Right forelimb (tissue), 1 donor: ENCODE measurements at regions not wholly inside any gene's neighbourhood (a gene's known extent, or its start where the extent isn't known, plus 50 kb on each side); places are given as distances from the start of the nearest gene placed in this dataset.
"Not testable (repeated sequence)": the region's sequence is repeated elsewhere in the genome, so short reads cannot be mapped to it uniquely, and the experiment has no call there.

ENCODE experiments used
- DNase-seq: peaks from one replicate; pipeline ENCODE4 v3.0.0-alpha.2; 2018

DNA sequence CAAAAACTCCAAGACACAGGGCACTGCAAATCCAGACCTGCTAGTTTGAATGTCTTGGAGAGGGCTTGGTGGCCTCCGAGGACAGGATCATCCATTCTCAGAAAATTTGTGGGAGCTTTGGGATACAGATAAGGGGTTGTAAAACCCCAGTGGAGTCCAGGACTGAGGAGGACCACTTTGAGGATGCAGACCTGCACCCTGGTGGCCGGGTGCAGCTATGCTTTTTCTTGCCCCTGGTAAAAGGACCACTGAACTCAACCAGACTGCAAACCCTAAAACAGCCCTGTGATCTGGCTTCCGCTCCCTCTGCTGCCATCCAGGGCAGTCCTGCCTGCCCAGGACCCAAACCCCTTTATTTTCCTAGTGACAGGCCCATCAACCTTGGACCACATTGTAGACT, 169.5 kb upstream of the DAAM1 start:
- DNase-seq = no peak

DNA sequence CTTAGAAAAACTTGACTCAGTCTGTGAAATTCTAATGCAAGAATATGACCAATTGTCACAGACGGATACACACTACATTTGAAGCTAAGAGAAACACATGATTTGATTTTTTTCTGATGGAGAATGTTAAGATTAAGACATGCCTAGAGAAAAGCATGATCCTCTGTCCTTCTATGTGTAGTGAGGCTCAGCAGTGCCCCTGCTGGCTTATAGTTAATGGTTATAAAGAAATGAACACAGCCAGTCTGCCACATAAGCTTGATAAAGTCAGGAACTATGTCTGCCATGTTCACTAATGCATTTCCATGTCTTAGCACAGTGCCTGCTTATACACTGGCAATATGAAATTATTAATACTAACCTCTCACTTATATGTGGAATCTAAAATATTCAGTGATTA, 168.1 kb upstream of the DAAM1 start:
- DNase-seq = no peak

DNA sequence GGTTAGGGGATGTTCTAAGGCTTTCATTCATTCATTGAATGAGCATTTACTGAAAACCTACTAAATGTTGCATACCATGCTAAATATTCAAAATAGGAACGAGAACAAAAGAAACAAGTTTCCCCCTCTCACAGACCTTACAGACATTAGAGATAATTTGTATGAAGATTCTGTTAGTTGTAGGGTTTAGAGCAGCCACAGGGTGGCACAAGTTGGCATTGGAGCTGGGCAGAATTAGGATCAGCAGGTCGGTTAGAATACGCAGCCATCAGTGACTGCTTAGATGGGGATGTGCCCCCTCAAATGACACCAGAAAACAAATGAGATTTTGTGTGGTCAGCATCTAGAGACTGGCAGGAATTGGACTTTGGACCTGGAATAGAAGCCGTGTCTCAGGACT, 166.3 kb upstream of the DAAM1 start:
- no peak for DNase-seq

DNA sequence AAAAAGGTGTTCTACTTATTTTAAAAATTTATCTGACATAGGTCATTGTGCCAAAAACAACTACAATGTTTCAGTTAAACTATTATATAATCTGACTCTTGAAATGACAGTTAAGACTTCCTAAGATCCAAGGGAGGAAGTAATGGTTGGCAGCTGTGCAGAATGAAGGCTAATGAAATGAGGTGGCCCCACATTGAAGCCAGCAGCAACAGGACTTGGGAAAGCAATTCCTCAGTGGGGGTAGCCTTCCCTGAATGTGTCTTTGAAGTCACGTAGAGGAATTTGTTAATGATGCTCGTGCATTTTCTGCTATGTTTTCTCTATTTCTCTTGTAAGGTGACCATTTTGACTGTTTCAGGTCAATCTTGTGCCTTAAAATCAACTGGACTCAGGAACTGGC, 162.4 kb upstream of the DAAM1 start:
- no peak for DNase-seq

DNA sequence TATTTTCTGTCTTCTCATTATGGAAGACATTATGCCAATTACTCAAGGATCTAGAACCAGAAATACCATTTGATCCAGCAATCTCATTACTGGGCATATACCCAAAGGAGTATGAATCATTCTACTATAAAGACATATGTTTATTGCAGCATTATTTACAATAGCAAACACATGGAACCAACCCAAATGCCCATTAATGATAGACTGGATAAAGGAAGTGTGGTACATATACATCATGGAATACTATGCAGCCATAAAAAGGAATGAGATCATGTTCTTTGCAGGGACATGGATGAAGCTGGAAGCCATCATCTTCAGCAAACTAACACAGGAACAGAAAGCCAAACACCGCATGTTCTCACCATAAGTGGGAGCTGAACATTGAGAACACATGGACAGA, 161.8 kb upstream of the DAAM1 start:
- DNase-seq = not testable (repeated sequence)

DNA sequence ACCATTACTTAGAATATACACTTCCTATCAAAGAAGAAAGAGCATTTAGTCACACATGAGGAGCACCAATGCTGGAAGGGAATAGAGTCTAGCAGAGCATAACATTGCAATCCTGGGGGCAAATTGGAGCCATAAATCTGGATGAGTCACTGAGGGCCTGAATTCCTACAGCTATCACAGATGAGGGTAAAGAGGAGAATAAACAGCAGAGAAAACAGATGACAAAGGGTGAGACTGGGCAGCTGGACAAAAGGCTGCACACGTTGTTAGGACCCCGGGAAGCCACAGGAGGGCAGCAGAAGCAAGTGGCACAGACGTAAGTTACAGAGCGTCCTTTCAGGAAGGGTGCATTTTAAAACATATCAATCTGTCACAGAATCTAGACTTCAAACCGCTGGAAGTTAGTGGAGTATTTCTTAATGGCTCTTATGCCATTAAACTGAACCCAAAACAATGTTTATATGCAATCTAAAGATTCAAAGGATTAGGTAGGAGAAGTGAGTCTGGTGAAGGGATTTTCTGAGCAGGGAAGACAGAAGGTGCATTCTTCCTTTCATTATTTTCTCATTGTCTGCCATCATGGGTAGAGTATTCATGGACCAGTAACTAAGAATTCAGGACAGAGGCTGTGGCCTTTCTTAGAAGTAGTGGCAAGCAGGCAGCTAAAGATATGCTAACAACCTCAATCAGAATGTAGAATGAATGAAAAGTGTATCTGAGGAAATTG, 159.8 kb upstream of the DAAM1 start:
- peak; percentile 74 for DNase-seq

DNA sequence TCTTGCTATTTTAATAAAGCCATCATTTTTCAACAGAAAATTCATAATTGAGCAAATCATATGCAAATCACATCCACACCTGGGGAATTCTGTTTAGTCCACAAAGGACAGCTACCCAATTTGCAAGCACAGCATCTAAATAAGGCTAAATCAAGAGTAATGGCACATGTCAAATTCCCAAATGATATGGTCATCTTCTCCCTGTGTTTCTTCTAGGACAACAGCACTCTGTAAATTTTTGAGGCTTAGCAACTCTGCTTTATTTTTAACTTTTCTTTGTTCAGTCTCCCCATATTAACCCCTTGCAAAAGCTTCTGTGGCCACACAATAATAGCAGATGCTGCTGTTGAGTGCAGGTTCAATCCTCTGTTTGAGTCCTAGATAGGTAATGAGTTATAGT, 155.6 kb upstream of the DAAM1 start:
- DNase-seq = no peak

DNA sequence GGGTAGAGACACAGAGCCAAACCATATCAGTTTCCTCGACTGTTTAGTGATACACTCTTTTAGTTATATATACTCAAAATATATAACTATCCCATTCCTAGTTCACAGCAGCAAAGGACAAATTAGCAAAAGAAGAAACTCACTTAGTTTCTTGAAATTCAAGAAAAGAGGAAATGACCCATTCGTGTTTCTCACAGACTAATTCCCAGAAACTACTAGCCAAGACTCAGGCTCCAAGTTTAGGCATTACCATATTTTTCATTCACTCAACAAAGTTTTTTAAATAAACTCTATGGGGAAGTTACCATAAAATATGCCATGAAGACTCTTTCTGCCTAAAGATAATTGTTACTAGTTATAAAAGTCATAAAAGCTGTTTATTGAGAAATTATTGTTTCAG, 152.3 kb upstream of the DAAM1 start:
- no peak for DNase-seq

DNA sequence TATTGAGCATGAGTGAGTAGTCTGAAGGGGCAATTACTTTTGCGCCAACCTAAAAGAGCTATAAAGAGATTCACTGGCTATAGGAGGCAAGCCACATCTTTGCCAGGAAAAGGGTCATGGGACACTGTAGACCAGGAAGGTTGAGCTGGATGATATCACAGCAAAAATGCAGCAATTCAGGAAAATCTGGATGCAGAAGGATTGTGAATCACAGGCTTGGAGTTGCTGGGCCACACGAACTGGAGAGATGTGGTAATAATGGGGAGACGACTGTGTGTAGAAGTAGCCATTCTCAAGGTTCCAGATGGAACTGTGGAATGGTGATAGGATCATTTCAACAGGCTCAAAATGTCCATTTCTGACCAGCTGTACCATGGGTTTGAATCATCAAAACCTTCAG, 151.4 kb upstream of the DAAM1 start:
- no peak for DNase-seq

DNA sequence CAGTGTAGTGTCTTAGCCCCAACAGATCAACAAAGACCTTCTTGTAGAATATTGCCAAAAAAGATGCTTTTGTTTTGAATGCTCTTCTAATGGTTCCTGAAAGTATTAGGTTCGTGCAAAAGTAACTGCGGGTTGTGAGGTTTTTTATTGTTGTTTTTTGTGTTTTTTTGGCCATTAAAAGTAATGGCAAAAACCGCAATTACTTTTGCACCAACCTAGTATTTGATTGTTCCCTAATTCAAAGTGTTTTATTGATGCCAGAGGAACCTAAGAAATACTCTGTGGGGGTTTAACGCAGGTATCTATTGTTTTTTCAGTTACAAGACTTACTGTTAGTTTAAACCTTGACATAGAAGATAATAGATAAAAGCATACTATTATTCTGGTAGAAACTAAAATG, 150.8 kb upstream of the DAAM1 start:
- DNase-seq = no peak

DNA sequence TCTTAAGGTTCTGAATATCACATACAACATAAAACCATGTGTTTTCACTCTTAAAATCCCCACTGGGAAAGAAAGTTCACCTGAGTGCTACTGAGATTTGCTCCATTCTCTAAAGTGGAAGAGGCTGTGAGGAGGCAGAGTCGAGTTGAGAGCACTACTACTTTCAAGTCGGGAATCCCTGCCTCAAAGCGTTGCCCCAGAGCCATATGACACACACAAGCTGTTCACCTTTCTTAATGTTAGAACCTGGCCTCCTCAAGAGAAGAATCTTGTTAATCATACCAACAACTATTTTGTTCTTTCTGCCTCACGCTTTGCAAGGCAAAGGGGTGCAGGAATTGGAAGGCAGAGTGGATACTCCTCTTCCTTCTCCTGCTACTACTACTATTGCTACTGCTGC, 149.7 kb upstream of the DAAM1 start:
- DNase-seq = no peak

DNA sequence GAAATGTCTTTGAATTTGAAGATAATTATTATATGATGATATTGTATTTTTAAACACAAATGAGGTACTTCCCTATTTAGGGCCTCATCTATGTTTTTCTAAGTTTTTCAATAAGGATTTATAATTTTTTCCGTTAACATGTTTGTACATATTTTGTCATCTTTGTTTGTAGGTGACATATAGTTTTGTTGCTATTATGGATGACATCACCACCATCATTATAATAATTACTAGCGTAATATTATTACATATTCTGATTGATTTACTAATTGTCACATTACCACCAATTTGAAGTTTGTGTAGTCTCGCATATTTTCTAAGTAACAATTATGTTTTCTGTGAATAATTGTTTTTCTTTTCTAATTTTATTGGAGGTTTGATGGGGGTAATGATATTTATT, 147.2 kb upstream of the DAAM1 start:
- DNase-seq = no peak

DNA sequence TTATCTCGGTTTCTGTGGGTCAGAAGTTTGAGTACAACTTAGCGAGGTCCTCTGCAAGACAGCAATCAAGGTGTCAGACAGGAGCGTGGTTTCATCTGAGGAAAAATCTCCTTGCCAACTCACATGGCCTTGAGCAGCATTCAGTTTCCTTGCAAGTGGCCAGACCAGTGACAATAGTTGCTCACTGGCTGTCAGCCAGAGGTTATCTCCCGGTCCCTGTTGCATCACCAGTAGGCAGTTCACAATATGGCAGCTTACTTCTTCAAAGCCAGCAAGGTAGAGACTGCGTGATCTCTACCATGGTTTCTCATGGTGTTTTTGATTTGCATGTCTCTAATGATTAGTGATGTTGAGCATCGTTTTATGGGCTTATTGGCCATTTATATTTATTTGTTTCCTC, 143.8 kb upstream of the DAAM1 start:
- DNase-seq = no peak

DNA sequence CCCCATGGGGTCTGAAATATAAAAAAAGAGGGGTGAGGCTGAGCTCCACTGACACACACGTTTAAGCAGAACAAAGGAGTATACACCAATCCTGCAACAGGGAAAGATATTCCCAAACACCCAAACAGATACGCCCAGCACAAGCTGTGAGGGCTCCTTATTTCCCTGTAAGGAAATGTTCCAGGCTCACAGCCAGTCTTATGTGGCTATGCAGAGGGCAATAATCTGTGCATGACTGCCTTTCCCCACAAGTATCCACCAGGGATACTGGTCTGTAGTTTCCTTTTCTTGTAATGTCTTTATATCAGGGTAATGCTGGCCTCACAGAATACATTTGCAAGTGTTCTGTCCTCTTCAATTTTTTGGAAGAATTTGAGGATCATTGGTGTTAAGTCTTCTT, 141.7 kb upstream of the DAAM1 start:
- DNase-seq = no peak

DNA sequence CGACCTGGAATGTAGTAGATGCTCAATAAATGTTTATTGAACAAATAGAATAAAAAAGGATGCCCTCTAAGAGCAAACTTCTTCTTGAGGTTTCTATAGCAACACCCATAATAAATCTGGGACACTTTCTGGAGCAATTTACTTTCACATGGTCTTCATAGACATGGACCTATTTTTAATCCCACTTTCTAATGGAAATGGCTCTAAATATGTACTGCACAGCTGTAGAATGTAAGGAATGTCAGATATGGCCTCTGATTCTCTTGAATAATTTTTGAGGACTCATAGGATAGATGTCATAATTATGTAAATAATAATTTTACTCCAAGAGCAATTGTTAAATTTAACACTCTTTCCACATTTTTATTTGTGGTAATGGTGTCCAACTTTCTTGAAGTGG, 133.5 kb upstream of the DAAM1 start:
- no peak for DNase-seq

DNA sequence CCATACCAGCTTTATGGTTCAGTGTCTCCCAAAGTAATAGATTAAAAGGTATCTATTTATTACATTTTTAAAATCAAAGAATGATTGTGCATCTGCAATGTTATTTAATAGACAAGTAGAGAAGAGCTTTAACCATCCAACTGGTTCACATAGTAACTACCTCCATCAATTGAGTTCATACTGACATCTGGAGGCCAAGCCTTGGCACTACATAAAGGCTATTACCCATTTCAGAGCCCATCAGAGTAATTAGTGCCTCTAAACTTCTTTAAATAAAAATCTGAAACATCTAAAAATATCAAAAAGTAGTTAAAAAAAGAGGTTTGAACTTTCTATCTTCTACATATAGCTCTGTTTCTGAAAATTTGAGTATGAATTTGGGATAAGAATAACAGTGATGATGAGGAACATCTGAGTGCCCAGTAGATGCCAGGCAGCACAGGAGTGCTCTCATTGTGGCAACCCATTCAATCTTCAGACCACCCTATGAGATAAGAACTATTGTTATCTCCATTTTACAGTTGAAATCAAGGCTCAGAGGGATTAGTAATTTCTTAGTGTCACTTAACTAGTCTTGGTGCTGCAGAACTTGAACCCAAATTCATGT, 132.9 kb upstream of the DAAM1 start:
- no peak for DNase-seq

DNA sequence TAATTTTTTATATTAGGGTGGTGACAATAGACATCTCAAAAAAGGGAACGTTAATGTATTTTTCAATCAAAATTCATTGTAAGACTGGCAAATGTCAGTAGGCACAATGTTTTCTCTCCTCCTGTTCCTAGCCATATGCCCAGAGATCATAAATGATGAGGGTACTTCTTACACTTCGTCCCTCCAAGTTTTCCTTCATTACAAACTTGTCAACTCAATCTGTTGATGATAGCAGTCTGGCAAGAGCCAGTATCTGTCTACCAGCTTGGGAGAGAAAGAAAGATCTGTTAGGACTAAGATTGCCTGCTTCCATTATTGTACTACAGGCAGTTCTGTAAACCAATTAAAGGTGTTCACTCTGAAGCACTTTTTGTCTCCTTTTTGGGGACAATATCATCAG, 130.9 kb upstream of the DAAM1 start:
- no peak for DNase-seq

DNA sequence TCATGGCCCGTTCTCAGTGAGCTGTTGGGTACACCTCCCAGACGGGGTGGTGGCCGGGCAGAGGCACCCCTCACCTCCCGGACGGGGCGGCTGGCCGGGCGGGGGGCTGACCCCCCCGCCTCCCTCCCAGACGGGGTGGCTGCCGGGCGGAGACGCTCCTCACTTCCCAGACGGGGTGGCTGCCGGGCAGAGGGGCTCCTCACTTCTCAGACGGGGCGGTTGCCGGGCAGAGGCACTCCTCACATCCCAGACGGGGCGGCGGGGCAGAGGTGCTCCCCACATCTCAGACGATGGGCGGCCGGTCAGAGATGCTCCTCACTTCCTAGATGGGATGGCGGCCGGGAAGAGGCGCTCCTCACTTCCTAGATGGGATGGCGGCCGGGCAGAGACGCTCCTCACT, 129.7 kb upstream of the DAAM1 start:
- not testable (repeated sequence) for DNase-seq

DNA sequence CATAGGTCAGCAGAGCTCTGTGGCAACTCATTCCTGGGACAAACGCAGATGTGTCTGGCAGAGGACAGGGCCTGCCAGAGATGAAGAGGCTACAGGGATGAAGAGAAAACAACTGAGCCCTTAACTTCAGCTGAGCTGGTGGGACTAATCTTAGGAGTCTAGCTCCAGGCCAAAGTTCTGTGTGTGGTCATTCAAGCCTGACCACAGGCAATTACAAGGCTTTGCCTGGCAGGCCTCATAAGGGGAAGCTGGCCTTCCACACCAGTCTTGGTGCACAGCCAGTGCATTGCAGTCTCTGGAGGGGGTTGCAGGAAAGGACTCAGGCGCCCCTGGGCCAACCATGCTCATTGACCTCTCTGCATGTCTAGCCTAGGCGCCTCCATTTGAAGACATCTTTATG, 127.6 kb upstream of the DAAM1 start:
- no peak for DNase-seq

DNA sequence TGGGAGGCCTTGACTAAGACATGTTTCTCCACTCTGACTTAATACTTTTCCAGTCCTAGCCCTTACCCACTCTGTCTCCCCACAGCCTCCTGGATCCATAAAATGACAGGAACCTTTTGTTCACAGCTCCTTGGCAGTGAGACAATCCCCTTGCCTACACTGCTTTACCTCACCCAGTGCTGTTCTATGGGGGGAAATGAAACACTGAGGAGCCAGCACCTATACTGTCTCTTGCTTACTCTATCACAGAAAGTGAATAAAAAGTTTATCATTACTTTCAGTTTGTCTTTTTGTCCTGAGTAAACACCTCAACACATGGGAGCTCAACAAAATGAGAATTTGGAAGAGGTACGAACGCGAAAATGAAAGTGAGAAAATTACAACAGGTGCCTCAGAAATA, 127.2 kb upstream of the DAAM1 start:
- DNase-seq = no peak

DNA sequence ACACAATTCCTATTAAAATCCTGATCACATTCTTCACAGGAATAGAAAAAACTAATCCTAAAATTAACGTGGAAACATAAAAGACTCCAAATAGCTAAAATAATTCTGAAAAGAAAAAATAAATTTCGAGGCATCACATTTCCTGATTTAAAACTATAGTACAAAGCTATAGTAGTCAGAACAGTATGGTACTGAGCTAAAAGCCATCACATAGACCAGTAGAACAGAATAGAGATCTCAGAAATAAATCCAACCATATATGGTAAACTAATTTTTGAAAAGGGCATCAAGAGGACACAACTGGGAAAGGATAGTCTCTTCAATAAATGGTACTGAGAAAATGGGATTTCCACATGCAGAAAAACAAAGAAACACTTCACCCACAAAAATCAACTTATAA, 125.2 kb upstream of the DAAM1 start:
- no peak for DNase-seq

DNA sequence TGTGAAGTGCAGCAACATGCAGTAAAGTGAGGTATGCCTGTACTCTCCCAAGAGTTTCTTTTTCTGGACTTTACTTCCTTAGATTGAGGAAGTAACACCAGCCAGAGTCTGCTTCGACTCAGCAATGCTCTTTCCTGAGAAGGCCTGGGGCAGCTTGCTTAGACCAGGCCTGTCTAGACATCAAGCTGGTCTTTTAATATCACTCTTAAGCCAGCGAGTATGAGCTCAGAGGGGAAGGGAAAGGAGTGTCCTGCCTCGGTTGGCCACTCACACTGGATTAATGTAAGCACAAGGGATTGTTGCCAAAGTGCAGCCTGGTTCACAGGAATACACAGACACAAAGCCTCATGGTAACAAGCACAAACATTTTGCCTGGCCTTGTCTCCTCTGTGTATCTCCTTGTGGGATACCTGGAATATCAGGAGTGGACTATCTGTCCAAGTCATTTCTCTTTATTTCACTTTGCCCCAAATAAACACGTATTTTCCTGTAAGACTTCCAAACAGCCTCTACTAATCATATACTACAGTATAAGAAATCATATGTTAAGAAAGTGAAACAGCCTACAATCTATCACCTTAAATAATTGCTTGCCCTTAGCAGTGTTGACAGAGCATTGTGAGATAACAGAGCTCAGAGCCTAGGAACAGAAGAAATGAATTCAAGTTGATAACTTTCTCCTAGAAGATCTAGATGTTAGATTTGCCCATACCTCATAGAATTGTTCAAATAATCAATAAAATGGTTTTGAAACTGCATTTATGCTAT, 121.2 kb upstream of the DAAM1 start:
- DNase-seq = no peak

DNA sequence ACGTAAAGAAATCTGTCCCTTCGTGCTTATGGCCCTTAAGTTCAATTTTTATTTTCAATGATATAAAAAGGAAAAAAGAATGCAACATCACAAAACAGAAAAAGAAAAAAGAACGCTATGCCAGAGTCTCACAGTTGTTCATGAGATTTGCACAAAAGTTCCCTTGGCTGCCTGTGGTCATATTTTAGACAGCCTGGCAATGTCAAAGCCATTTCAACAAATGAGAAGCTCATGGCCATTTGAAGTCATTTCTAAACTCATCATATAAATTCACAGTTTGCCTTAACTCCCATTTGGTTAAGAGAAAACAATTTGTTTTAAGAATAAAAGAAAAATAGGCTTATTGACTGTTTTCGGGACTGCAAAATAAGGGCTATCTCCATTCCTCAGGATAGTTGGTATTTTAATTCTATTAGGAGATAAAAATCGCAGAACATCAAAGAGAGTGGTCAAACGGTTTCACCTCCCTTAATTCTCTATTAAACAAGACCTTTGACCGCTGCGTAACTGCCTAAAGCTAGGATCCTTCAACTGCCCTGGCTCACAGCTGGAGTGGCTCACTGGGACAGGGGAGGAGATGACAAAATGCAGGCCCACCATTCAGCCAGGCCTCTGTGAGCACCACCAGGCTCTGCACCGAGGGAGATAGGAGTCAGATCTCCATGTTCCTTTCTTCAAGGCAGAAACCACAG, 119.2 kb upstream of the DAAM1 start:
- DNase-seq = no peak

DNA sequence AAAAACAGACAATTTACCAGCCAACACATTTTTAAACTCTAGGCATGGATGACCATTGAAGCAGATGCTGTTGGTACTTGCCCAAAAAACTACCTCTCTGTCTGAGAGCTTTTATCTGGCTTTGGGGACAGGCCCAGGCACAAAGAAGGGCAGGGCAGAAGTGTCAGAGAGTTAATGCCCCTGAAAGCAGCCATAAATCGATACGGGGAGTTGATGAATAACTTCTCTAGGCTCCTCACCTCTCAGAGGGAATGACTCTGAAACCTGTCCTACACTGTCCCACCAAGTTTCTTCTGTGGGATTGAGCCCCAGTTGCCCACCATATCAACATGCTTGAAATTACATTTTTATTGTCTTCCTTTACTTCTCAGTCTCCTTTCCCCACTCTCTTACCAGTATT, 113.0 kb upstream of the DAAM1 start:
- DNase-seq = no peak
